ENCODE measurements at regions not wholly inside any gene's neighbourhood (a gene's known extent, or its start where the extent isn't known, plus 50 kb on each side); places are given as distances from the start of the nearest gene placed in this dataset.
"Not testable (repeated sequence)": the region's sequence is repeated elsewhere in the genome, so short reads cannot be mapped to it uniquely, and the experiment has no call there.

- no peak for DNase-seq
Observed at GRCh38 chr4:26048378-26048882, 134.4 kb downstream of the SMIM20 start.

- no peak for DNase-seq
Observed at GRCh38 chr4:26048950-26049349, 134.9 kb downstream of the SMIM20 start.

GRCh38 chr4:26049447-26049846, 135.4 kb downstream of the SMIM20 start:
- DNase-seq: no peak

GRCh38 chr4:26050212-26050643, 136.2 kb downstream of the SMIM20 start:
- peak in 1 of 2 donors; percentile 4 for DNase-seq

GRCh38 chr4:26050671-26051070, 136.7 kb downstream of the SMIM20 start:
- no peak for DNase-seq

GRCh38 chr4:26051240-26051639, 137.2 kb downstream of the SMIM20 start:
- no peak for DNase-seq

- DNase-seq: no peak
Observed at GRCh38 chr4:26052663-26053541, 138.9 kb downstream of the SMIM20 start.

- DNase-seq: no peak
Observed at GRCh38 chr4:26053761-26054160, 139.7 kb downstream of the SMIM20 start.

- no peak for DNase-seq
Observed at GRCh38 chr4:26055855-26056254, 141.8 kb downstream of the SMIM20 start.

- no peak for DNase-seq
Observed at GRCh38 chr4:26056406-26056805, 142.4 kb downstream of the SMIM20 start.

- not testable (repeated sequence) for DNase-seq
Observed at GRCh38 chr4:26057839-26058238, 143.8 kb downstream of the SMIM20 start.

GRCh38 chr4:26058537-26058936, 144.5 kb downstream of the SMIM20 start:
- no peak for DNase-seq

- no peak for DNase-seq
Observed at GRCh38 chr4:26059391-26060154, 145.6 kb downstream of the SMIM20 start.

- no peak for DNase-seq
Observed at GRCh38 chr4:26060286-26060685, 146.3 kb downstream of the SMIM20 start.

GRCh38 chr4:26061248-26061986, 147.4 kb downstream of the SMIM20 start:
- DNase-seq: peak; percentile 38 to 39

- no peak for DNase-seq
Observed at GRCh38 chr4:26062215-26062614, 148.2 kb downstream of the SMIM20 start.

GRCh38 chr4:26064009-26064408, 150.0 kb downstream of the SMIM20 start:
- DNase-seq: not testable (repeated sequence)

- no peak for DNase-seq
Observed at GRCh38 chr4:26065833-26066232, 151.8 kb downstream of the SMIM20 start.

GRCh38 chr4:26067035-26067434, 153.0 kb downstream of the SMIM20 start:
- DNase-seq: no peak

GRCh38 chr4:26069218-26069617, 155.2 kb downstream of the SMIM20 start:
- no peak for DNase-seq

- no peak for DNase-seq
Observed at GRCh38 chr4:26071688-26072087, 157.7 kb downstream of the SMIM20 start.

GRCh38 chr4:26073886-26074560, 160.0 kb downstream of the SMIM20 start:
- DNase-seq: no peak
